PC-3 (cell line): ENCODE measurements at regions not wholly inside any gene's neighbourhood (a gene's known extent, or its start where the extent isn't known, plus 50 kb on each side); places are given as distances from the start of the nearest gene placed in this dataset.

Experiments
- ATAC-seq: fragments of 200-7000 bp; cut with Tn5 transposase; 2 replicates; pipeline ENCODE4 v1.9.1; 2020; ENCODE audit warnings: mild to moderate bottlenecking, moderate library complexity
- BruUV-seq: library from RNA; stranded (reverse); fragments of 400-500 nt; replicated peaks from 2 replicates; lab custom pipeline; 2021; lab: Mats Ljungman, UMichigan
- CTCF ChIA-PET: fragments of 300-600 bp; sonication (Branson Sonifier 250); formaldehyde crosslinking; loops from one replicate; lab custom pipeline; 2022; ENCODE audit warnings: antibody characterized with exemption; lab: Charles Lee
- POLR2A ChIA-PET: fragments of 300-600 bp; sonication (Branson Sonifier 250); formaldehyde crosslinking; loops from one replicate; lab custom pipeline; 2022; ENCODE audit warnings: antibody characterized with exemption; ENCODE audit not compliant: unreplicated experiment; lab: Charles Lee
- DNase-seq: peaks from one replicate; pipeline ENCODE4 v3.0.0-alpha.2; 2015
- H2AFZ ChIP-seq: fragments of 300-600 bp; sonication (generic); 2 replicates; pipeline ENCODE4 v1.6.0; 2016; ENCODE audit warnings: antibody characterized with exemption, low read length
- H3F3A ChIP-seq: fragments of 300-600 bp; sonication (generic); one replicate; pipeline ENCODE4 v1.6.0; 2017; ENCODE audit warnings: antibody characterized with exemption, low read length, control low read depth, mild to moderate bottlenecking; ENCODE audit not compliant: unreplicated experiment
- H3K27ac ChIP-seq: fragments of 300-600 bp; sonication (generic); 2 replicates; pipeline ENCODE4 v1.5.1; 2016; ENCODE audit warnings: mild to moderate bottlenecking, low read length
- H3K27me3 ChIP-seq: fragments of 300-600 bp; sonication (generic); 2 replicates; pipeline ENCODE4 v1.6.1; 2016; ENCODE audit warnings: low read length, mixed read lengths
- H3K36me3 ChIP-seq: fragments of 300-600 bp; sonication (generic); 2 replicates; pipeline ENCODE4 v1.6.1; 2016; ENCODE audit warnings: low read depth, mixed run types, low read length, mixed read lengths
- H3K4me1 ChIP-seq: fragments of 300-600 bp; sonication (generic); 2 replicates; pipeline ENCODE4 v1.5.1; 2016; ENCODE audit warnings: low read length; ENCODE audit not compliant: insufficient read depth
- H3K4me2 ChIP-seq: fragments of 300-600 bp; sonication (generic); 2 replicates; pipeline ENCODE4 v1.6.0; 2016; ENCODE audit warnings: low read length
- H3K4me3 ChIP-seq: fragments of 300-600 bp; sonication (generic); 2 replicates; pipeline ENCODE4 v1.5.1; 2016; ENCODE audit warnings: mild to moderate bottlenecking, low read length, mixed read lengths
- H3K79me2 ChIP-seq: fragments of 300-600 bp; sonication (generic); 2 replicates; pipeline ENCODE4 v1.6.1; 2017; ENCODE audit warnings: low read length, mixed read lengths
- H3K9ac ChIP-seq: fragments of 300-600 bp; sonication (generic); 2 replicates; pipeline ENCODE4 v1.6.0; 2016; ENCODE audit warnings: mild to moderate bottlenecking, low read length
- H3K9me2 ChIP-seq: fragments of 300-600 bp; sonication (generic); replicated peaks from 2 replicates; pipeline ENCODE4 v1.6.1; 2016; ENCODE audit warnings: mixed run types, low read length, mixed read lengths
- H3K9me3 ChIP-seq: fragments of 300-600 bp; sonication (generic); 2 replicates; pipeline ENCODE4 v1.6.1; 2016; ENCODE audit warnings: low read length, mixed read lengths
- H4K20me1 ChIP-seq: fragments of 300-600 bp; sonication (generic); 2 replicates; pipeline ENCODE4 v1.6.1; 2016; ENCODE audit warnings: low read length, mixed read lengths
- CTCF ChIP-seq: fragments of 300-600 bp; sonication (generic); conservative IDR thresholded peaks from 2 replicates; pipeline ENCODE4 v1.5.1; 2017; ENCODE audit warnings: antibody characterized with exemption, low read depth, mild to moderate bottlenecking, low read length
- EZH2 ChIP-seq: fragments of 300-600 bp; sonication (generic); IDR thresholded peaks from one replicate; pipeline ENCODE4 v1.6.1; 2017; ENCODE audit warnings: antibody characterized with exemption, mild to moderate bottlenecking, low read length; ENCODE audit not compliant: unreplicated experiment
- EZH2phosphoT487 ChIP-seq: fragments of 300-600 bp; sonication (generic); IDR thresholded peaks from 2 replicates; pipeline ENCODE4 v1.6.1; 2018; ENCODE audit warnings: mild to moderate bottlenecking, antibody characterized with exemption, low read length, borderline replicate concordance
- intact Hi-C: fragments of 100-400 bp; cut with micrococcal nuclease; formaldehyde crosslinking; loops from 2 replicates; pipeline ENCODE4 v1.9.0; 2023

- H3K27ac ChIP-seq: no peak overlapping the region
- no peak overlapping the region for H3K4me2 ChIP-seq
- H3F3A ChIP-seq: no peaks in the 10 kb centered on the region
- CTCF ChIA-PET: no interaction called here
- POLR2A ChIA-PET: no interaction called here
- no peak overlapping the region for H3K4me3 ChIP-seq
- no peak overlapping the region for H2AFZ ChIP-seq
- DNase-seq: no peak
- no peaks in the 10 kb centered on the region for H3K79me2 ChIP-seq
- H3K9me3 ChIP-seq: no peaks in the 10 kb centered on the region; the same call in 1 of the 2 replicates
- TF ChIP-seq EZH2phosphoT487 (no peak), CTCF (no peak), EZH2 (no peak)
- no peak overlapping the region for H3K9ac ChIP-seq
- no peaks in the 10 kb centered on the region for H3K4me1 ChIP-seq
- ATAC-seq: no peak
- H3K36me3 ChIP-seq: no peaks in the 10 kb centered on the region
- intact Hi-C loops: no loop called here
- BruUV-seq: no TSS peak
- H3K27me3 ChIP-seq: no peaks in the 10 kb centered on the region
- H3K9me2 ChIP-seq: no peaks in the 10 kb centered on the region
- H4K20me1 ChIP-seq: no peaks in the 10 kb centered on the region
These were observed 636.6 kb upstream of the DPP6 start for GRCh38 chr7:153415632-153416031.

- POLR2A ChIA-PET: no interaction called here
- Histone ChIP-seq H3K9me2 (no peaks in the 10 kb centered on the region), H3K79me2 (no peaks in the 10 kb centered on the region), H3K27me3 (no peaks in the 10 kb centered on the region), H4K20me1 (no peaks in the 10 kb centered on the region), H3K4me1 (no peaks in the 10 kb centered on the region), H3K27ac (no peak overlapping the region), H3K9me3 (peaks cover 4% of the 10 kb centered on the region; the same call in 1 of the 2 replicates), H3K9ac (no peak overlapping the region), H3K36me3 (no peaks in the 10 kb centered on the region), H3F3A (no peaks in the 10 kb centered on the region), H2AFZ (no peak overlapping the region), H3K4me2 (no peak overlapping the region), H3K4me3 (no peak overlapping the region)
- TF ChIP-seq CTCF (no peak), EZH2phosphoT487 (no peak), EZH2 (no peak)
- no TSS peak for BruUV-seq
- intact Hi-C loops: no loop called here
- DNase-seq (no peak), ATAC-seq (no peak)
- CTCF ChIA-PET: no interaction called here
These were observed 629.6 kb upstream of the DPP6 start for GRCh38 chr7:153422291-153423209.

DNA sequence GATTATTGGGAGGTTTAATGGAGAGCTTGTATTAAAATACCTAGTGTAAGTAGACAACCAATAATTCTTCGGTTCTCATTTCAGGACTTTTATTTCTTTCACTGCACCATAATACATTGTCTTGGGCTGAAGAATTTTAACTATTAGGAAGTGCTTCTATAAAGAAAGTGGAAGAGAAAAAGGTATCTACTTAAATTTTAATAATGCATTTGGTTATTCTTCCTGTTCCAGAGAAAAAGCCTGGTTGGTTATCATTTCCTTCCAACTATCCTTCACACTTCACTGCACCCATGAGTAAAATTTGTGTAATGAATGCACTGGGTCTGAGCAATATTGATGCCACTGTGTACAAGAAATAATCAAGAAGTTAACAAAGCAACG is 629.0 kb upstream of the DPP6 start:
- Histone ChIP-seq H3K79me2 (no peaks in the 10 kb centered on the region), H4K20me1 (no peaks in the 10 kb centered on the region), H3K4me2 (no peak overlapping the region), H3K36me3 (no peaks in the 10 kb centered on the region), H3F3A (no peaks in the 10 kb centered on the region), H3K9me2 (no peaks in the 10 kb centered on the region), H3K9ac (no peak overlapping the region), H3K27me3 (no peaks in the 10 kb centered on the region), H3K4me1 (no peaks in the 10 kb centered on the region), H3K9me3 (peaks cover 7% of the 10 kb centered on the region; the same call in 1 of the 2 replicates), H3K27ac (no peak overlapping the region), H3K4me3 (no peak overlapping the region), H2AFZ (no peak overlapping the region)
- ATAC-seq (no peak), DNase-seq (no peak)
- intact Hi-C loops: no loop called here
- TF ChIP-seq EZH2phosphoT487 (no peak), EZH2 (no peak), CTCF (no peak)
- POLR2A ChIA-PET: no interaction called here
- CTCF ChIA-PET: no interaction called here
- BruUV-seq: no TSS peak
